GM19372 (cell line): ENCODE measurements at regions not wholly inside any gene's neighbourhood (a gene's known extent, or its start where the extent isn't known, plus 50 kb on each side); places are given as distances from the start of the nearest gene placed in this dataset.
"Not testable (repeated sequence)": the region's sequence is repeated elsewhere in the genome, so short reads cannot be mapped to it uniquely, and the experiment has no call there.

ENCODE experiments used
- ATAC-seq: cut with Tn5 transposase; IDR thresholded peaks from one replicate; pipeline ENCODE4 v1.9.1; 2021; ENCODE audit warnings: mild to moderate bottlenecking, low read depth, moderate library complexity; ENCODE audit not compliant: unreplicated experiment

DNA sequence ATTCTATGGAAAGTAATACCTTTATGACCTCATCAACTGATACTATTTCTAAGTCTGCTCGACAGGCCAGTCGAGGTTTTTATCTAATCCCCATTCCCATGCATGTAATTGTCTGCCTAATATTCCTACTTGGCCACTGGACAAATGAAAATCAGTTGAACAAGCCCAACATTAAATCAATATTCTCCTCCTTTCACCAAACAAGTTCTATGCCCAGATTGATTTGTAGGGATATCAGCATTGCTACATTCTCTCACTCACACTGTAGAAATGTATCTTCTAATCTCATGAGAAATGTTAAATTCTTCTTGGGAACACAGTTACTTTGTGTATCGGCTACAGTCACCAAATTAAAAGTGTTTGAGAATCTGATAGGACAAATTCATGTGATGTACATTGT lies 208.8 kb upstream of the CTNND2 start:
- no peak for ATAC-seq

DNA sequence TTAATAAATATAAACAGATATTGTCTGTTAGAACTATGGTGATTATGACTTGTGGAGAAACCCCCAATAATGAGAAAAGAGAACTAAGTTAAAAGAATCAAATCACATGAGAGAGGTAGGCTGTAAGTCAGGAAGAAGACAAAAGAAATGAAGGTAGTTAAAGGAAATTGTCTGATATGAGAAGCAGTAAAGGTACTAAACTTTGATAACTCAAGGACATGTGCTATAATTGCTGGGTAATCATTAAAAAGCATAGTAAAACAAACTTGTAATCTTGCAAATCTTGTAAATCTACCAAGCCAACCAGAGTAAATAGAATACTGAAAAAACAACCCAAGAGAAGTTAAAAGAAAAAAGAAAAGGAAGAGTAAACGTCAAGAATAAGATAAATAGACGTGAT lies 207.0 kb upstream of the CTNND2 start:
- no peak for ATAC-seq

DNA sequence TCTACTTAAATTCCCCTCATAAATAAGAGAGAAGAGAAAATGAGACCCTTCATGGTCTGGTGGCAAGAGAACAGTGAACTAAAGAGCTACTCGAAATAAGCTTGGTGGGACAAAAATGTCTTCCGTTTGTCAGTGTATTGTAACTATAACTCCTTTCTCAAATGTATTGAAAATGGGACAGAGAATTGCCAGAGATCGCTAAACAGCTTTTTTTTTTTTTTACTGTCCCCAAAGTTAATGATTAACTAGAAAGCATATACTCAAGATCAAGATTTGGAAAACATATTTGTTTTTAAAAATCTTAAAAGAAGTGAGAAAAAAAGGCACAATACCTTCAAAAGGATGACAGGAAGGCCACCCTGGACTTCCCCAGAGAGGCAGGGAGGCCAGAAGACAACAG lies 206.4 kb upstream of the CTNND2 start:
- no peak for ATAC-seq

DNA sequence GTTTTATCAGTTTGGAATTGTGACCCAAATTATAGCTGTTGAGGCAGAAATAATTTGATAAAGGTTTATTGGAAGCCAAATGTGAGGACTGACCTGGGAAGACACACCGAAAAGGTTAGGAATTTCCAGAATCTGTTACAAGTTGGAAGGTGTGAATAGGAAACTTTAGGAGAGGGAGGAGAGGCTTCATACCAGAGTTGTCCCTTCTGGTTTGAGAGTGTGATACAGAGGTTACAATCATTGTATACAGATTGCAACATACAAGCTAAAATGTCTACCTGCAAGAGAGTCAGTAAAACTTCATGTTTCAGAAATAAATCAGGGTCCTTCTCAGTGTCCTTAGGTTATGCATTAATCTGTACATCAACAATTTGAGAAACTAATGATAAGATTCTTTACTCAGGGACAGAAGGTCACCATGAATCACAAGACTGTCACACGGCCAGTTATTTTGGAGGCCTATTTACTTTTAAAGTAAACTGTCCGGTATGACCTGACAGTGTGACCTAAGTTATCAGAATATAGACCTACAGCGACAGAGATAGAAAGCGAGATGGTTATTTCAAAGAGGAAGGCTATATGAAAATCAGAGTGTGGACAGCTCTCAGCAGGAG lies 204.9 kb upstream of the CTNND2 start:
- no peak for ATAC-seq

DNA sequence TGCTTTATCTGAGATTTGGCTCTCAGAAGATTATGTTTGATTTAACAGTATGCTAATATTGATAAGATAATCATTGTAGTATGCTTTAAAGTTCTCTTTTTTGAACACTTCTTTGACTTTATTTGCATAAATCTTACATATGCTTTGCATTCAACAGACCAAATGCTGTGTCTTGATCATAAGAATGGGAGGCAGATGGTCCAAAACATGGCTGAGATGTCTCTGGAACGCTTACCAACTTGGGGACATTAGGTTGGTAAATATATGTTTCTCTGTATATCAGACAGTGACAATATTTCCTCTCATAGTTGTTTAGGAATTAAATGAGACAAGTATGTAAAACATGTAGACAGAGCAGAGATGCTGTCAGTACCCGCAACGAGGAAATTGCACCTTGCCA lies 197.9 kb upstream of the CTNND2 start:
- no peak for ATAC-seq

DNA sequence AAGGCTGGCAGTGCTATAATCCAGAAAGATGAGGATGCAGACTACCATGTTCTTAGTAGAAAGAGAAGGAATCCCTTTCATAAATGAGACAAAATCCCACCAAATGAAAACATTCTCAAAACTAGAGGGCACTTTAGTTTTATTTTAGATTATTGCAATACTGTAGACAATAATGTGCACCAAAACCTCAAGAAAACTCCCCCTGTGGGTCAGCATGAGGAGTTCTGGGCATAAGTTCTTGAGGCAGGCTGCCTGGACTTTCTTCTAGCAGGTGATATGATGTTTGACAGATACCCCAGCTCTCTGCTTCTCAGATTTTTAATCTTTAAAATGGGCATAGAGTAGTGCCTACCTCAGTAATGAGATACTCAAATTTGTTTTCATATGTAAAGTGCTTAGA lies 196.3 kb upstream of the CTNND2 start:
- no peak for ATAC-seq

DNA sequence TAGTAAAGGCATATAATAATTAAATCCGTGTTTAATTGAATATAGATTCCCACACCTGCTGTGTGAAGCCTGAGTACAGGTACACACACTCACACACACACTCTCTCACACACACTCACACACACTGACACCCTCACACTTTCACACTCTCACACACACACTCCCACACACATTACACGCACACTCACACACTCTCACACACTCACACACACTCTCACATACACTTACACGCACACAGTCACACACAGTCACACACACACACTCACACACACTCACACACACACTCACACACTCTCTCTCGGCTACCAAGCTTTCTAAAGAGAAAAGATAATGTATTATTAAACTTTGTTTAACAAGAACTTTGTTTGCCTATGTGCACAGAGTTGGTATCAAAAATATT lies 195.1 kb upstream of the CTNND2 start:
- no peak for ATAC-seq

DNA sequence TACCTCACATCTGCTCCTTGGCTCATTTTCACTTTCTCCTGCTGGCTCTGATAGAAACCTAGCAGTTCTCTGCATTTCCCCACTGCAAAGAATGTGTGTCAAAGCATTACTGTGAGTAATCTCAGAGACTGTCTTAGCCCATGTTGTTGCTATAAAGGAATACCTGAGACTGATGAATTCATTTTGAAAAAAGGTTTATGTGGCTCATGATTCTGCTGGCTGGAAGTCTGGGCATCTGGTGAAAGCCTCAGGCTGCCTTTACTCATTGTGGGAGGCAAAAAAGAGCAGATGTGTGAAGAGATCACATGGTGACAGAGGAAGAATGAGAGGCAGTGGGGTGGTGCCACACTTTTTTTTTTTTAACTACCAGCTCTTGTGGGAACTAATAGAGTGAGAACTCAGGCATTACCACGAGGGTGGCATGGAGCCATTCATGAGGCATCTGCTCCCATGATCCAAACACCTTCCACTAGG lies 191.6 kb upstream of the CTNND2 start:
- ATAC-seq: no peak

DNA sequence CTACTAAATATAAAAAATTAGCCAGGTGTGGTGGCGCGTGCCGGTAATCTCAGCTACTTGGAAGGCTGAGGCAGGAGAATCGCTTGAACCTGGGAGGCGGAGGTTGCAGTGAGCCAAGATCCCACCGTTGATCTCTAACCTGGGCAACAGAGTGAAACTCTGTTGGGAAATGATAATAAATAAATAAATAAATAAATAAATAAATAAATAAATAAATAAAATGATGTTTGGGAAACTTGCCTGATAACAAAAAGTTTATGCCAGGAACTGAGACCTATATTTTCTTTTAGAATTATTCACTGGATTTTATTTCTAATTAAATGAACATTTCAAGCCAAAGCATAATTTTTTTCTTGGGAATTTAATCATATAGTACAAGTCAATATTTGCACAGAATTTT lies 189.3 kb upstream of the CTNND2 start:
- ATAC-seq: no peak

DNA sequence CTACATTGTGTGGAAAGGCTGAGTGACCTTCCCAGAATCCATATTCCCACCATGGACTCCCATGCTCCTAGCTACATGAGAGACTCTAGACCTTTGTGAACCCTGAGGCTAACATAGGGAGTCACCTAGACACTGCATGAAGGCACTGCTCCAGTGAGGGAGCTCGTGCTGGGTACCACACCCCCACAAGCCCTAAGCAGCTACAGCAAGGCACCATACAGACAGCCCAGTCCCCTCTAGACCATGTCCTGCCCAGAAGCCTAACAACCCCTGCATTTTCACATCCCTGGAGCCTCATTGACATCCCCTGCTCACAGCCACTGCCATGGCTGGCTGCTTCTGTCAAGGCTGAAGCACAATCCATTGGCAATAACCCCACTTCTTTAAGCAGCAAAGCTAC lies 176.5 kb upstream of the CTNND2 start:
- ATAC-seq: no peak

DNA sequence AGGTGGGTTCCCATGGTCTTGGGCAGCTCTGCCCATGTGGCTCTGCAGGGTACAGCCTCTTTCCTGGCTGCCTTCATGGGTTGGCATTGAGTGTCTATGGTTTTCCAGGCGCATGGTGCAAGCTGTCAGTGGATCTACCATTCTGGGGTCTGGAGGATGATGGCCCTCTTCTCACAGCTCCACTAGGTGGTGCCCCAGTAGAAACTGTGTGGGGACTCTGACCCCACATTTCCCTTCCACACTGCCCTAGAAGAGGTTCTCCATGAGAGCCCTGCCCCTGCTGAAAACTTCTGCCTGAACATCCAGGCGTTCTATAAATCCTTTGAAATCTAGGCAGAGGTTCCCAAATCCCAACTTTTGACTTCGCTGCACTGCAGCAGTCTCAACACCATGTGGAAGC lies 174.0 kb upstream of the CTNND2 start:
- not testable (repeated sequence) for ATAC-seq

DNA sequence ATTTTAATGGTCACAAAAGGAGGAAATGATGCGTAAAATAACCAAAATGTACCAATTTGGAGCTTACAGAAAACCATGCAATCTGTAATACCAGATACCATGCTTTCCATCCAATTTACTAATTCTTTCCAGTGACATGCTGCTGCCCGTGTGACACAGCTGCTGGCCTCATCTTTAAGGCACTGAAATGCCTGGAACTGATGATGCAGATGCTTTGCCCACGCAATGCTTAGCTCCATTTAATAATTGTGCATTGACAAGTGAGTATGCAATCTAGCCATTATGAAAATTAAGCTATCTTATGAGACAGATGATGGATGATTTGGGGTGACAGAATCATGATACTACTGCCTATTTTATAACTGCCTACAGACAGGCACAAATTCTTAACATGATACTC lies 169.2 kb upstream of the CTNND2 start:
- ATAC-seq: no peak

DNA sequence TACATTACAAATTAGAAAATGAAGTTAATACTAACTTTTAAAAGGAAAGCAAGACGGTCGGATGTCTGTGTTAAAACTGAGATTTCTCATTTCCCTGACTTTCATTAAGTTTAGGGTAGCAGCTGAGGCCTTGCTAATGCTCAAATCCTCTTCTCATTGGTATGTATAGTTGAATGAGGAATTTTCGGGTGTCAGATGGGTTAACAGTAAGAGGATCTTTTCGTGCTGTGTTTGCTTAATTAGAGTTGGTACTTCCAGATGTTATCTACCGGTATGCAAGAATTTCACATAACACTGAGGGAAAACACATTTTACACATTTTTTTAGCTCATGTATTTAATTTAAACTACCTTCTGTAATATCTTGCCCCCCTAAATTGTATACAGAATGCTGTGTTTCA lies 168.2 kb upstream of the CTNND2 start:
- no peak for ATAC-seq

DNA sequence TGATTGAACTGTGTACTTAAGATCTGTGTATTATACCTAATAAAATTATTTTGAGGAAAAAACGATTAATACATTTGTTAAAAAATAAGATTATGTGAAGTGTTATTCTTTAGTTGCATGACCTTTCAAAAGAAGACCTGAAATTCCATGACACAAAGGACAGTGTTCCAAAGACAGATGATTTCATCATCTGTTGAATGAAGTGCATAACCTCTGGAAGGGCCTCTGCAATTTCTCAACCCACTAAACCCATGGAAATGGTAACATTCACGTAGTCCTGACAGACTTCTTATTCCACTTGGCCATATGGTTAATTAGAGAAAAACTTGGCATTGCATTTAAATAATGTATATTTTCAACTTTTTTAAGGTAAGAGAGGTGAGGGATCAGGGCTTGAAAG lies 167.2 kb upstream of the CTNND2 start:
- ATAC-seq: no peak

DNA sequence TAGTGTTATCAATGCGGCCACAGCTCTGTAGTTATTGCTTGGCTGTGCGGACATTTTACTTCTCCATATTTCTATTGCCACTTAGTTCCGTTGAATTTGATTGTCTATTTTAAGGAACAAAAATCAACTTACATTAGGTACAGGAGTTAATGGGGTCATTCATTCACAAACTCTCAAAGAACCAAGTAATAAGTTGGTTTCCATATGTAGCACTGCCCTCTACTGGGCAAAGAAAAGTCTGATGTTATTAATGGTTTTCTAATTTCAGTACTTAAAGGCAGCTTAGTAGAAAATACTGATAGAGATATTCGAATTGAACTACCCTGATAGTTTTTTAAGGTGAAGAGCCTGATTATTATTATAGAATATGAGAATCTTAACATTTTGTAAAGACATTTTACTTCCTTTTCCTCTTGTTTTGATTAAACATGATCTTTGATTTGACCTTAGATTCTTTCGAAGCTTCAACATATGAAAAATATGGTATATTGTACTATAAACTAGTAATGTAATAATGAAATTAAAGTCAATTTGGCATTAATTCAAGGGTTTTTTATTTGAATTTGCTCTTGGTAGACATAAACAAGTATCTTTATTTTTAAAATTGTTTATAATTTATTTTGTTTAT lies 119.5 kb upstream of the CTNND2 start:
- peak; percentile 65 for ATAC-seq

DNA sequence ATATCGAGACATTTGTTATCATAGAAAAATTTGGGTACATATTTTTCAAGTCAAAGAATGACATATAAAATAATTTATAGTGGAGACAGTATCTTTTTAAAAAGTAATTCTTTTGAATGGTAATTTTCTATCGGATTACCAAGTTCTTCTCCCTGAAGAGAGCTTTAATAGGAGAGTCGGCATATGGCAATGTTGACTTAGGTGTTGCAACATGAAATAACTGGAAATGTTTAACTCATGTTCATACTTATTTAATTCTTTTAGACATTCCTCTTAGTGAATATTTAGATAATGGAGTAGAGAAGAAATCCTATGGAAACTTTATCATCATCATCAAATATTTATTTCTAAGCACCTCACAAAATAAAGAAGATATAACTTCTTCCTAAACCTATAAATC lies 118.2 kb upstream of the CTNND2 start:
- no peak for ATAC-seq

DNA sequence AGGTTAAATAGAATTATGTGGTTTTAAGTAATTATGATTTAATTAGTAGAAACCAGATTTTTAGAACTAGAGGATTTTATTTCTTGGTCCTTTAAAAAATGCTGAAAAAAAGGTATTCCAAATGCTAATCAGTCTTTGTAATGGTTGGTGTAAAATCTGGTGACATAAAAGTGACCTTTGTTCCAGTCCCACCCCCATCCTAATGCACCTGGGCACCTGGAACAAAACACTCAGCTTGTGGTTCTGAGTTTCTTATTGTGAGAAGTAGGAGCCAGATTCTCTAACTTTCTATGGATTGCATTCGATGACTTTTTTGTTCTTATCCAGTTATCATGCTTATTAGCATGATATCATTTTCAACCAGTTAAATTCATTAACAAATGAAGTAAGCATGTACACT lies 115.1 kb upstream of the CTNND2 start:
- ATAC-seq: no peak

DNA sequence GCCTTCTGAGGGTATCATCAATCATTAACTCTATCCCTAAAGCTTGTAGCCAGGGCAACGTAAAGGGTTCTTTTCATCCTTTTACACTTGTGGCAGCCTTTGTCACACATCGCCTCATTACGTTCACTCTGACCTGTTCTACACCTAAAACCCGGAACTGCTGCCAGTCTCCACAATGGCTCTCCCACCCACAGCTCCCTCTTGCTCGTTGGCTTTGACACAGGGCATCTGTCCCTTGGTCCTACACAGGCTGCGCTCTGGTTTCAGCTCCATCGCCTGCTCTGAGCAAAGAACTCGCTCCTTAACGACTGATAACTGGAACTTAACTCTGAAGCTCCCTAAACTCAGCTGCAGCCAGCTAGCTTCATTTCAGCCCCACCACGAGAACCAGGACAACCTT lies 112.8 kb upstream of the CTNND2 start:
- ATAC-seq: no peak

DNA sequence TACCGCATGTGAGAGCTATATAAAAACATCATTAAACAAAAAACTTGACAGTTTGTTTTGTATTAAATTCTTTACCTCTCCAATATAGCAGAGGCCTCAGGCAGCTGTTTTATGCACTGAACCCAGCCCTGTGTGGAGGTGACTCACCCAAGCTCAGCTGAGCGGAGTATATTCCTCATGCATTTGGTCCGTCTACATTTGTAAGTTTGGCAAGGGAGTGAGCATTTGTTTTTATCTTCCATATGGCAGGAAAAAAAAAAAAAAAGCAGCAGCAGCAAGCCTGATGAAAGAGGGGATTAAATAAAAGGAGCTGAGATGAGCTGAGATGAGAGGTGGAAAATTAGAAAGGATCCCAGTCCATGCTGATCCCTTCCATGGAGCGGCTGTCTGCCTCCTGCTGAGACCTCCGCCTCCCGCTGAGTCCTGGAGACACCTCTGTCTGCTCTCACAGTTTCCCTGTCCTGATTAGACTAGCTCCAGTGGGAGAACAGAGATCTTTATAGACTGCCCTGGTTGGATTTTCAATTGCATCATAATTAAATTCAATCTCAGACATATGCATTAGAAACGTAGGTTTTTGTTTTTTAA lies 112.0 kb upstream of the CTNND2 start:
- no peak for ATAC-seq

DNA sequence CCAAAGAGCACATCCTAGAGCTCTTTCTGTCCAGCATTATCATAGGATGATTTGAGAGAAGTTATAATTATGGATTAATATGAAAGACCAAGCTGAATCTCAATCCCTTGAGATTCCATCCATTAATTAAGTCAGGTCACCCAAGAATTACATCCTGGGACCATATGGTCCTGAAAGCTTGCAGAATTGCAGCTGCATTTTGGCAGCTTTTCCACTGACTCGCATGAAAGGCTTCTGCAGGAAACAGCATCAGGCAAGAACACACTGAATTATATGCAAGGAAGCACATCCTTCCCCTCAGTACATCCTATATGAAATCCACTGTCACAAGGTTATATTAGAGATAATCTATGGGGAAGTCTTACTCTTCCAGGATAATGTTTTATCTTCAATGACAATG lies 109.1 kb upstream of the CTNND2 start:
- ATAC-seq: no peak

DNA sequence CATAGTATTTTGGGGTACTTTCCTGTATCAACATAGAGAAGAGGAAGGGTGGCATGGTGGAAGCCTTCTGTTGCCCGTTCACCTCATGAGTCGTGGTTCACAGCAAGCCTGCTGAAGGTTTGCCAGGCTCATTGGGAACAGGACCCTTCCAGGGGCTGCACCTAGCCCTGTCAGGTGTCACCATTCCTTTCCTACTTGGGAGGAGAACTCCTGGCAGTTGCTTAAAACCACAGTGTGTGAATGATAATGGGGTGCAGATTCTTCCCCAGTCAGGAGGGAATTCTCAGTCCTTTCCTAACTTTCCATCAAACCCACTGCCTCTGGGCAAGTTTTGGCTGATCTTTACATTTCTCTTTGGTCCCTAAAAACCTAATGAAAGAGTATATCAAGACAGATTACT lies 99.4 kb upstream of the CTNND2 start:
- no peak for ATAC-seq

DNA sequence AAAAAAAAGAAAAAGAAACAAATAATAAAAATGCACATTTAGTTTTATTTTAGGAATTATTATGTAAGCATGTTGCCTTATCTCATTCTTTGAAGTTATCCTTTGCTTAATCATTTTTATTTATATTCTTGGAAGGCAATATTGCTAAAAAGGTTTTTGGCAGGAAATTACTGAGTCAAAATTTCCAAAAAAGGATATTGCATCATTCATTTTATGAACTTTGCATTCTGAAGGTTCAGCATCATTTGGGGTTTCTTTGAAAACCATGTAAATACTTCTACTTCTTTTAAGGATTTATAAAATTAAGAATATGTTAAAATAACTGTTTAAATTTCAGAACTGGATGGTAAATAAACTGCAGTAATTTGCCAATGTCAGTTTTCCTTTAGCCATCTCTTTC lies 94.2 kb upstream of the CTNND2 start:
- ATAC-seq: no peak
